KMS-11 (cell line): ENCODE measurements at regions not wholly inside any gene's neighbourhood (a gene's known extent, or its start where the extent isn't known, plus 50 kb on each side); places are given as distances from the start of the nearest gene placed in this dataset.

Experiments used
- H2AFZ ChIP-seq: fragments of 200-600 bp; sonication (generic); 2 replicates; pipeline ENCODE4 v1.6.1; 2016; ENCODE audit warnings: antibody characterized with exemption, mixed run types, low read depth
- H3K27ac ChIP-seq: fragments of 200-600 bp; sonication (generic); 2 replicates; pipeline ENCODE4 v1.6.1; 2016; ENCODE audit warnings: mild to moderate bottlenecking, mixed run types
- H3K27me3 ChIP-seq: fragments of 200-600 bp; sonication (generic); 2 replicates; pipeline ENCODE4 v1.6.1; 2017; ENCODE audit warnings: mild to moderate bottlenecking, low read depth, mixed run types, moderate library complexity; ENCODE audit not compliant: insufficient read depth
- H3K36me3 ChIP-seq: fragments of 200-600 bp; sonication (generic); 2 replicates; pipeline ENCODE4 v1.6.1; 2017; ENCODE audit warnings: mild to moderate bottlenecking, mixed run types; ENCODE audit not compliant: insufficient read depth
- H3K4me1 ChIP-seq: fragments of 200-600 bp; sonication (generic); 2 replicates; pipeline ENCODE4 v1.6.1; 2016; ENCODE audit warnings: mild to moderate bottlenecking, low read depth, mixed run types; ENCODE audit not compliant: poor library complexity, severe bottlenecking
- H3K4me2 ChIP-seq: fragments of 200-600 bp; sonication (generic); 2 replicates; pipeline ENCODE4 v1.7.0; 2016; ENCODE audit warnings: mild to moderate bottlenecking, mixed run types
- H3K4me3 ChIP-seq: fragments of 200-600 bp; sonication (generic); IDR thresholded peaks from 2 replicates; pipeline ENCODE4 v1.6.1; 2017; ENCODE audit warnings: low read depth, low read length, mixed read lengths; ENCODE audit not compliant: insufficient read depth
- H3K79me2 ChIP-seq: fragments of 200-600 bp; sonication (generic); 2 replicates; pipeline ENCODE4 v1.6.1; 2016; ENCODE audit warnings: low read depth, mixed run types; ENCODE audit not compliant: insufficient read depth
- H3K9ac ChIP-seq: fragments of 200-600 bp; sonication (generic); 2 replicates; pipeline ENCODE4 v1.6.1; 2016; ENCODE audit warnings: mild to moderate bottlenecking, mixed run types
- H4K20me1 ChIP-seq: fragments of 200-600 bp; sonication (generic); 2 replicates; pipeline ENCODE4 v1.6.1; 2016; ENCODE audit warnings: mild to moderate bottlenecking, mixed run types; ENCODE audit not compliant: insufficient read depth
- TF ChIP-seq, protein P1 (sequence below): fragments of 200-600 bp; sonication (generic); conservative IDR thresholded peaks from 2 replicates; pipeline ENCODE4 v1.6.1; 2017; ENCODE audit warnings: low read depth, mild to moderate bottlenecking, antibody characterized with exemption, low read length, moderate library complexity, mixed read lengths

GRCh38 chr13:61608138-61608537 is 192.5 kb upstream of the PCDH20 start:
- no peaks in the 10 kb centered on the region for H4K20me1 ChIP-seq
- H3K4me1 ChIP-seq, result no peaks in the 10 kb centered on the region
- no peak overlapping the region for H3K4me2 ChIP-seq
- H2AFZ ChIP-seq, result no peak overlapping the region
- TF ChIP-seq, protein P1, sequence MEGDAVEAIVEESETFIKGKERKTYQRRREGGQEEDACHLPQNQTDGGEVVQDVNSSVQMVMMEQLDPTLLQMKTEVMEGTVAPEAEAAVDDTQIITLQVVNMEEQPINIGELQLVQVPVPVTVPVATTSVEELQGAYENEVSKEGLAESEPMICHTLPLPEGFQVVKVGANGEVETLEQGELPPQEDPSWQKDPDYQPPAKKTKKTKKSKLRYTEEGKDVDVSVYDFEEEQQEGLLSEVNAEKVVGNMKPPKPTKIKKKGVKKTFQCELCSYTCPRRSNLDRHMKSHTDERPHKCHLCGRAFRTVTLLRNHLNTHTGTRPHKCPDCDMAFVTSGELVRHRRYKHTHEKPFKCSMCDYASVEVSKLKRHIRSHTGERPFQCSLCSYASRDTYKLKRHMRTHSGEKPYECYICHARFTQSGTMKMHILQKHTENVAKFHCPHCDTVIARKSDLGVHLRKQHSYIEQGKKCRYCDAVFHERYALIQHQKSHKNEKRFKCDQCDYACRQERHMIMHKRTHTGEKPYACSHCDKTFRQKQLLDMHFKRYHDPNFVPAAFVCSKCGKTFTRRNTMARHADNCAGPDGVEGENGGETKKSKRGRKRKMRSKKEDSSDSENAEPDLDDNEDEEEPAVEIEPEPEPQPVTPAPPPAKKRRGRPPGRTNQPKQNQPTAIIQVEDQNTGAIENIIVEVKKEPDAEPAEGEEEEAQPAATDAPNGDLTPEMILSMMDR, result no peak
- H3K27ac ChIP-seq, result no peak overlapping the region
- H3K36me3 ChIP-seq, result no peaks in the 10 kb centered on the region
- no peaks in the 10 kb centered on the region for H3K27me3 ChIP-seq
- no peaks in the 10 kb centered on the region for H3K79me2 ChIP-seq
- H3K9ac ChIP-seq, result no peak overlapping the region
- no peak overlapping the region for H3K4me3 ChIP-seq

- Histone ChIP-seq H3K27ac (no peak overlapping the region), H3K4me2 (no peak overlapping the region), H4K20me1 (no peaks in the 10 kb centered on the region), H3K4me3 (no peak overlapping the region), H3K9ac (no peak overlapping the region), H3K36me3 (no peaks in the 10 kb centered on the region), H3K79me2 (no peaks in the 10 kb centered on the region), H3K27me3 (no peaks in the 10 kb centered on the region), H3K4me1 (no peaks in the 10 kb centered on the region), H2AFZ (no peak overlapping the region)
- TF ChIP-seq, protein P1, result no peak
Observed at GRCh38 chr13:61600360-61601033, 184.8 kb upstream of the PCDH20 start.

- Histone ChIP-seq H4K20me1 (no peaks in the 10 kb centered on the region), H2AFZ (no peak overlapping the region), H3K27ac (no peak overlapping the region), H3K4me1 (no peaks in the 10 kb centered on the region), H3K36me3 (no peaks in the 10 kb centered on the region), H3K4me3 (no peak overlapping the region), H3K4me2 (no peak overlapping the region), H3K27me3 (no peaks in the 10 kb centered on the region), H3K79me2 (no peaks in the 10 kb centered on the region), H3K9ac (no peak overlapping the region)
- TF ChIP-seq, protein P1, result no peak
Observed at GRCh38 chr13:61592489-61592888, 176.8 kb upstream of the PCDH20 start.

GRCh38 chr13:61575973-61576372 is 160.3 kb upstream of the PCDH20 start:
- Histone ChIP-seq H3K9ac (no peak overlapping the region), H3K4me2 (no peak overlapping the region), H3K4me3 (no peak overlapping the region), H3K27me3 (no peaks in the 10 kb centered on the region), H3K4me1 (no peaks in the 10 kb centered on the region), H4K20me1 (no peaks in the 10 kb centered on the region), H3K27ac (no peak overlapping the region), H3K36me3 (no peaks in the 10 kb centered on the region), H3K79me2 (no peaks in the 10 kb centered on the region), H2AFZ (no peak overlapping the region)
- TF ChIP-seq, protein P1, result no peak
